ENCODE measurements at regions not wholly inside any gene's neighbourhood (a gene's known extent, or its start where the extent isn't known, plus 50 kb on each side); places are given as distances from the start of the nearest gene placed in this dataset.

- H3K36me3 ChIP-seq (ENCODE audit: control insufficient read depth, insufficient read depth, low read length) = no peaks in the 10 kb centered on the region
- peaks cover 4% of the 10 kb centered on the region for H3K9me3 ChIP-seq (ENCODE audit: control insufficient read depth, low read length)
- no peaks in the 10 kb centered on the region for H3K4me1 ChIP-seq (ENCODE audit: control insufficient read depth, insufficient read depth, low read length, poor library complexity, severe bottlenecking)
- H3K4me3 ChIP-seq (ENCODE audit: extremely low read depth, insufficient read depth, low read length, poor library complexity, severe bottlenecking) = no peak overlapping the region
- WGBS, 2 experiments (ENCODE audit: insufficient coverage in 2 of 2) = 87 to 95% methylated on average over 10 to 12 of the region's 13 CpGs
- H3K27ac ChIP-seq (ENCODE audit: low read depth, low read length, severe bottlenecking) = no peak overlapping the region
Observed at GRCh38 chr13:109485136-109485794, 301.1 kb downstream of the IRS2 start.

DNA sequence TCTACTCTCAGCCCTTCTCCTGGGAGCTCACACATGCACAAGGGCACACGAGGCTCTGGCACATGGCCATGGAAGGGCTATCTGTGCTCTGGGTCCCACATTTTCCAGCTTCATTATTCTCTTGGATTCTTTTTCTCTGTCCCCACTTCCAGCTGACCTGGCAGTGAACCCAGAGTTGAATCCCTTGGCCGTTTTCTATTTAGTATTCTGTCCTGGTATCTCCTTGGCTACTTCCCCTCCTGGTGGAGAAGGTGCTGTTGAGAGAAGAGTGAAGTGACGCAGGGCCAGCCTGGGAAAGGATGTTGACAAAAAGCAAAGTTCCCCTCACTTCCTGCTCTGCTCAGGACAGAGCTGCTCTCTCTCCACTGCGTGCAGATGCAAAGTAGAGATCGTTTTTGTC lies 303.1 kb downstream of the IRS2 start:
- no peak overlapping the region for H3K4me3 ChIP-seq (ENCODE audit: extremely low read depth, insufficient read depth, low read length, poor library complexity, severe bottlenecking)
- 89 to 92% methylated on average over 3 to 4 of the region's 5 CpGs for WGBS, 2 experiments (ENCODE audit: insufficient coverage in 2 of 2)
- no peak overlapping the region for H3K27ac ChIP-seq (ENCODE audit: low read depth, low read length, severe bottlenecking)
- peaks cover 3% of the 10 kb centered on the region for H3K4me1 ChIP-seq (ENCODE audit: control insufficient read depth, insufficient read depth, low read length, poor library complexity, severe bottlenecking)
- H3K36me3 ChIP-seq (ENCODE audit: control insufficient read depth, insufficient read depth, low read length) = no peaks in the 10 kb centered on the region
- no peaks in the 10 kb centered on the region for H3K9me3 ChIP-seq (ENCODE audit: control insufficient read depth, low read length)

- WGBS, 2 experiments (ENCODE audit: insufficient coverage in 2 of 2) = 90 to 94% methylated on average over 6 of the region's 7 CpGs
- peaks cover 3% of the 10 kb centered on the region for H3K4me1 ChIP-seq (ENCODE audit: control insufficient read depth, insufficient read depth, low read length, poor library complexity, severe bottlenecking)
- no peaks in the 10 kb centered on the region for H3K36me3 ChIP-seq (ENCODE audit: control insufficient read depth, insufficient read depth, low read length)
- no peak overlapping the region for H3K27ac ChIP-seq (ENCODE audit: low read depth, low read length, severe bottlenecking)
- H3K9me3 ChIP-seq (ENCODE audit: control insufficient read depth, low read length) = no peaks in the 10 kb centered on the region
- no peak overlapping the region for H3K4me3 ChIP-seq (ENCODE audit: extremely low read depth, insufficient read depth, low read length, poor library complexity, severe bottlenecking)
Observed at GRCh38 chr13:109481040-109481439, 305.3 kb downstream of the IRS2 start.

DNA sequence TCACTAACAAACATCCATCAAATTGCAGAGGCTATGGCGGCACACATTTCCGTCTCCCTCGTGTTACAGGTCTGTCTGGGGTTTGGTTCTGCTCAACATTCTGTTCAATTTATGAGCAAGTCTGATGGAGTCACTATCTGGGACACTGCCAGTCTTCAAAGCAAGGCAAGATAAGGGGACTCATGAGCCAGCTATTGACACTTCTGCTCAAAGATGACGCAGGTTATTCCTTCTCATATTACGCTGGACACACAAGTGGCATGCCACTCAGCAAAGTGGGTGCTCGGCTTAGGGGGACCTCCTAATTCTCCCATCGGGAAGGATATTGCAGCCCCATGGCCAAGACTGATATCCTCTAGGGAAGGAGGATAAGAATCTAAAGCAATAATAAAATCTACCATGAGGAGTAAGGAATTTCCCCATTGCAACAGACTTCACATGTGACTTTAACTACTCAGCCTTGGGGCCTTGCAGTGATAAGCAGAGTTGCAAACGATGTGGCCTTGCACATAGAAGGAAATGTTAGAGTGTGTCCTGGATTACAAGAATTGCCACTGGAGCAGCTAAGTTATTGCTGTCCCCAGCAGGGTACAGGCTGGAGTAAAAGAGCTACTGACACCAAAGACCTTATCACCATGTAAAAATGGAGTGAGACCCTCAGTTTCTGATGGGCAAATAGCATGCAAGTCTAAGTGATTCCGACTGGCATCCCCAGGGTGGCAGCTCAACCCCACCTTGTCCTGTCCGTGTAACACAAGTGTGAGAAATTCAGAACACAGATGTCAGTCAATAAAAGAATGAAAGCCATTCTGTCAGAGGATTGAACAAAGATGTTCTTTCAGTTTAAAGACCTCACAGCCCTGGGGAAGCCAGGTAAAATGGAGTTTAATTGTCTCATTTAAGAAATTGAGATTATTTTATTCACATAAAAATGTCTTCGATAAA lies 306.1 kb downstream of the IRS2 start:
- Histone ChIP-seq H3K36me3 (ENCODE audit: control insufficient read depth, insufficient read depth, low read length) (no peaks in the 10 kb centered on the region), H3K9me3 (ENCODE audit: control insufficient read depth, low read length) (no peaks in the 10 kb centered on the region), H3K4me1 (ENCODE audit: control insufficient read depth, insufficient read depth, low read length, poor library complexity, severe bottlenecking) (peaks cover 3% of the 10 kb centered on the region), H3K4me3 (ENCODE audit: extremely low read depth, insufficient read depth, low read length, poor library complexity, severe bottlenecking) (no peak overlapping the region), H3K27ac (ENCODE audit: low read depth, low read length, severe bottlenecking) (no peak overlapping the region)
- 88 to 89% methylated on average over 6 to 8 of the region's 11 CpGs for WGBS, 2 experiments (ENCODE audit: insufficient coverage in 2 of 2)

DNA sequence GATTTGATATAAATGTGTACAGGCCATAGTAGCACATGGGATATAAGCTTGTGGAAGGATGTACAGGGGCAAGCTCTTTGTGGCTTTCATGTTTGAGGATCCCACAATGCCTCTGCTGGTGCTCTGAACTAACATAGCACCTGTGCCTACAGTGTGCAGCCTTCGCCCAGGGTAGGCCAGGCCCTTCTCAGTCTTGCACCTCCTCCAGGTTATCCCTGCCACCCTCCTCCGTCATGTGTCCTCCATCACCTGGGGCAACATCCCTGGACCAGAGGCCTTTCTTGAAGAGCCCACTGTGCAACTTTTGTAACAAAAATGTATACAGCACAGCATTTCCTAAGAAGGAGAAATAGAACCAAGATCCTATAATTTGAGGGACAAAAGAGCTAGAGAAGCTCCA lies 306.8 kb downstream of the IRS2 start:
- WGBS, 2 experiments (ENCODE audit: insufficient coverage in 2 of 2) = 89 to 94% methylated on average over 2 of the region's 2 CpGs
- H3K27ac ChIP-seq (ENCODE audit: low read depth, low read length, severe bottlenecking) = no peak overlapping the region
- no peaks in the 10 kb centered on the region for H3K9me3 ChIP-seq (ENCODE audit: control insufficient read depth, low read length)
- no peak overlapping the region for H3K4me3 ChIP-seq (ENCODE audit: extremely low read depth, insufficient read depth, low read length, poor library complexity, severe bottlenecking)
- peaks cover 3% of the 10 kb centered on the region for H3K4me1 ChIP-seq (ENCODE audit: control insufficient read depth, insufficient read depth, low read length, poor library complexity, severe bottlenecking)
- no peaks in the 10 kb centered on the region for H3K36me3 ChIP-seq (ENCODE audit: control insufficient read depth, insufficient read depth, low read length)

GRCh38 chr13:109476001-109476400 lies 310.4 kb downstream of the IRS2 start:
- H3K27ac ChIP-seq (ENCODE audit: low read depth, low read length, severe bottlenecking) = no peak overlapping the region
- H3K36me3 ChIP-seq (ENCODE audit: control insufficient read depth, insufficient read depth, low read length) = no peaks in the 10 kb centered on the region
- H3K4me1 ChIP-seq (ENCODE audit: control insufficient read depth, insufficient read depth, low read length, poor library complexity, severe bottlenecking) = peaks cover 3% of the 10 kb centered on the region
- H3K4me3 ChIP-seq (ENCODE audit: extremely low read depth, insufficient read depth, low read length, poor library complexity, severe bottlenecking) = no peak overlapping the region
- no peaks in the 10 kb centered on the region for H3K9me3 ChIP-seq (ENCODE audit: control insufficient read depth, low read length)
- 86 to 96% methylated on average over 1 to 4 of the region's 5 CpGs for WGBS, 2 experiments (ENCODE audit: insufficient coverage in 2 of 2)

- Histone ChIP-seq H3K36me3 (ENCODE audit: control insufficient read depth, insufficient read depth, low read length) (no peaks in the 10 kb centered on the region), H3K27ac (ENCODE audit: low read depth, low read length, severe bottlenecking) (no peak overlapping the region), H3K4me1 (ENCODE audit: control insufficient read depth, insufficient read depth, low read length, poor library complexity, severe bottlenecking) (no peaks in the 10 kb centered on the region), H3K9me3 (ENCODE audit: control insufficient read depth, low read length) (no peaks in the 10 kb centered on the region), H3K4me3 (ENCODE audit: extremely low read depth, insufficient read depth, low read length, poor library complexity, severe bottlenecking) (no peak overlapping the region)
- 73 to 76% methylated on average over 5 of the region's 5 CpGs for WGBS, 2 experiments (ENCODE audit: insufficient coverage in 2 of 2)
Observed at GRCh38 chr13:109468123-109468522, 318.3 kb downstream of the IRS2 start.

DNA sequence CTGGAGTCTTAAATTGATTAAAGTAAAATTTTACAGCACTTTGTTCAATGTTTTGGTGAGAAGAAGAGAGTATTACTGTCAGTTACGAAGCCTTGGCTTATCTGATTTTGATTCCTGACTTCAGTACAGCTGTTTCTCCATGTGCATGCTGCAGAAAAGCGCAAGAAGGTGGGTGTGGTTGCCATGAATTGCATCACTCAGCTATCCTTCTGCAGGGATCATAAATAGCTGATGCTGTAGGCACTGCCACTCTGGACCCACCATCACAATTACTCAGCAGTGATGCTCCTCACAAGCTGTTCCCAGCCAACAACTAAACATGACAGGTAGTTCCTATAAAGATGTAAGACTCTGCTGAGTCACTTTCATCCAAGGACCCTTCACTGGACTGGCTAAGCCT lies 321.2 kb downstream of the IRS2 start:
- no peak overlapping the region for H3K27ac ChIP-seq (ENCODE audit: low read depth, low read length, severe bottlenecking)
- H3K36me3 ChIP-seq (ENCODE audit: control insufficient read depth, insufficient read depth, low read length) = no peaks in the 10 kb centered on the region
- 51 to 71% methylated on average over 2 of the region's 2 CpGs for WGBS, 2 experiments (ENCODE audit: insufficient coverage in 2 of 2)
- H3K4me1 ChIP-seq (ENCODE audit: control insufficient read depth, insufficient read depth, low read length, poor library complexity, severe bottlenecking) = no peaks in the 10 kb centered on the region
- H3K9me3 ChIP-seq (ENCODE audit: control insufficient read depth, low read length) = no peaks in the 10 kb centered on the region
- H3K4me3 ChIP-seq (ENCODE audit: extremely low read depth, insufficient read depth, low read length, poor library complexity, severe bottlenecking) = no peak overlapping the region

- Histone ChIP-seq H3K4me1 (ENCODE audit: control insufficient read depth, insufficient read depth, low read length, poor library complexity, severe bottlenecking) (no peaks in the 10 kb centered on the region), H3K27ac (ENCODE audit: low read depth, low read length, severe bottlenecking) (no peak overlapping the region), H3K4me3 (ENCODE audit: extremely low read depth, insufficient read depth, low read length, poor library complexity, severe bottlenecking) (no peak overlapping the region), H3K36me3 (ENCODE audit: control insufficient read depth, insufficient read depth, low read length) (no peaks in the 10 kb centered on the region), H3K9me3 (ENCODE audit: control insufficient read depth, low read length) (peaks cover 6% of the 10 kb centered on the region)
- 96 to 100% methylated on average over 3 of the region's 4 CpGs for WGBS, 2 experiments (ENCODE audit: insufficient coverage in 2 of 2)
Observed at GRCh38 chr13:109454167-109454917, 332.0 kb downstream of the IRS2 start.

DNA sequence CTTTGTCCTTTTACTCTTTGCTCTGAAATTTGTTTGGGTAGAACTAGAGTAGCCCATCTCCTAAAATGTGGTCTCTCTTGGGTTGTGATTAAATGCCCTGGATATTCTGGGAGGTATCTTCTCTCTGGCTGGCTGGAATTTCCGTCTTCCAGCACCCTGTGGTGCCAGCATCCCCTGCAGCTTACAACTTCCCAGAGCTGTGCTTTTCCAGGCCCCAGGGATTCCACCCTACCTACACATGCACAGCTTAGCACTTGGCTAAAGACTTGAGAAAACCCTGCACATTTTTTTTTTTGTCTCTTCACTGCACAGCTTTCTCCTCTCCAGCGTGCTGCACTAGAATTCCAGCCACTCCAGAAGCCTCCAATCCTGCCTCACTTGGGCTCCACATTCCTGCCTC lies 334.7 kb downstream of the IRS2 start:
- 78 to 100% methylated on average over 2 of the region's 2 CpGs for WGBS, 2 experiments (ENCODE audit: insufficient coverage in 2 of 2)

More for the DNA sequence above, 334.7 kb downstream of the IRS2 start:
- H3K9me3 ChIP-seq (ENCODE audit: control insufficient read depth, low read length) = peaks cover 6% of the 10 kb centered on the region
- H3K4me3 ChIP-seq (ENCODE audit: extremely low read depth, insufficient read depth, low read length, poor library complexity, severe bottlenecking) = no peak overlapping the region
- H3K36me3 ChIP-seq (ENCODE audit: control insufficient read depth, insufficient read depth, low read length) = no peaks in the 10 kb centered on the region
- H3K27ac ChIP-seq (ENCODE audit: low read depth, low read length, severe bottlenecking) = no peak overlapping the region
- H3K4me1 ChIP-seq (ENCODE audit: control insufficient read depth, insufficient read depth, low read length, poor library complexity, severe bottlenecking) = no peaks in the 10 kb centered on the region

All from mesodermal cell (in vitro differentiated cells).